Erythroblast (primary cell): ENCODE measurements at regions not wholly inside any gene's neighbourhood (a gene's known extent, or its start where the extent isn't known, plus 50 kb on each side); places are given as distances from the start of the nearest gene placed in this dataset.

Experiments
- GATA1 ChIP-seq: IDR thresholded peaks from 2 replicates; pipeline ENCODE4 v1.6.1; 2011; ENCODE audit warnings: low read depth, mild to moderate bottlenecking, control low read depth, low read length, moderate library complexity
- POLR2A ChIP-seq: IDR thresholded peaks from 2 replicates; pipeline ENCODE4 v1.6.1; 2011; ENCODE audit warnings: mild to moderate bottlenecking, low read length

- TF ChIP-seq POLR2A (no peak), GATA1 (no peak)
These were observed 311.4 kb downstream of the TMEM167A start for GRCh38 chr5:82765765-82766164.
